ENCODE measurements at regions not wholly inside any gene's neighbourhood (a gene's known extent, or its start where the extent isn't known, plus 50 kb on each side); places are given as distances from the start of the nearest gene placed in this dataset.

DNA sequence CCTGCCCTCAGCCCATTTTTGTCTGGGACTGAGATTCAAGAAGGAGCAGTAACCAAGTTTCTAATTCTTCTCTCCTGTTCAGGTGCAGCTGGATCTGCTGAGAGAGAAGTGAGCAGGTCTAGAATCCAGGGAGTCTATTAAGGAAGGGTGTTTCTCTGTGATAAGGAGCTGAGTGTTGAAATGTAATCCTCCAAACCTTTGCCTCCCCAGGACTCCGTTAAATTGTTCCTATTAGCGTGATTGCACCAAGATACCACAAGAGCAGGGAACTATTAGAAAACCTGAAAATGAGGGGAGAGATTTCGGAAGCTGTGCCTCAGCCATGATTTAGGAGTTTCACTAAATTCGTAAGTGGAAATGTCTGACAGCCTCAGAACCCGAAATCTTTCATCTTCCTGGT is 192.6 kb downstream of the EBLN2 start (continued):
- TF ChIP-seq, protein P1, sequence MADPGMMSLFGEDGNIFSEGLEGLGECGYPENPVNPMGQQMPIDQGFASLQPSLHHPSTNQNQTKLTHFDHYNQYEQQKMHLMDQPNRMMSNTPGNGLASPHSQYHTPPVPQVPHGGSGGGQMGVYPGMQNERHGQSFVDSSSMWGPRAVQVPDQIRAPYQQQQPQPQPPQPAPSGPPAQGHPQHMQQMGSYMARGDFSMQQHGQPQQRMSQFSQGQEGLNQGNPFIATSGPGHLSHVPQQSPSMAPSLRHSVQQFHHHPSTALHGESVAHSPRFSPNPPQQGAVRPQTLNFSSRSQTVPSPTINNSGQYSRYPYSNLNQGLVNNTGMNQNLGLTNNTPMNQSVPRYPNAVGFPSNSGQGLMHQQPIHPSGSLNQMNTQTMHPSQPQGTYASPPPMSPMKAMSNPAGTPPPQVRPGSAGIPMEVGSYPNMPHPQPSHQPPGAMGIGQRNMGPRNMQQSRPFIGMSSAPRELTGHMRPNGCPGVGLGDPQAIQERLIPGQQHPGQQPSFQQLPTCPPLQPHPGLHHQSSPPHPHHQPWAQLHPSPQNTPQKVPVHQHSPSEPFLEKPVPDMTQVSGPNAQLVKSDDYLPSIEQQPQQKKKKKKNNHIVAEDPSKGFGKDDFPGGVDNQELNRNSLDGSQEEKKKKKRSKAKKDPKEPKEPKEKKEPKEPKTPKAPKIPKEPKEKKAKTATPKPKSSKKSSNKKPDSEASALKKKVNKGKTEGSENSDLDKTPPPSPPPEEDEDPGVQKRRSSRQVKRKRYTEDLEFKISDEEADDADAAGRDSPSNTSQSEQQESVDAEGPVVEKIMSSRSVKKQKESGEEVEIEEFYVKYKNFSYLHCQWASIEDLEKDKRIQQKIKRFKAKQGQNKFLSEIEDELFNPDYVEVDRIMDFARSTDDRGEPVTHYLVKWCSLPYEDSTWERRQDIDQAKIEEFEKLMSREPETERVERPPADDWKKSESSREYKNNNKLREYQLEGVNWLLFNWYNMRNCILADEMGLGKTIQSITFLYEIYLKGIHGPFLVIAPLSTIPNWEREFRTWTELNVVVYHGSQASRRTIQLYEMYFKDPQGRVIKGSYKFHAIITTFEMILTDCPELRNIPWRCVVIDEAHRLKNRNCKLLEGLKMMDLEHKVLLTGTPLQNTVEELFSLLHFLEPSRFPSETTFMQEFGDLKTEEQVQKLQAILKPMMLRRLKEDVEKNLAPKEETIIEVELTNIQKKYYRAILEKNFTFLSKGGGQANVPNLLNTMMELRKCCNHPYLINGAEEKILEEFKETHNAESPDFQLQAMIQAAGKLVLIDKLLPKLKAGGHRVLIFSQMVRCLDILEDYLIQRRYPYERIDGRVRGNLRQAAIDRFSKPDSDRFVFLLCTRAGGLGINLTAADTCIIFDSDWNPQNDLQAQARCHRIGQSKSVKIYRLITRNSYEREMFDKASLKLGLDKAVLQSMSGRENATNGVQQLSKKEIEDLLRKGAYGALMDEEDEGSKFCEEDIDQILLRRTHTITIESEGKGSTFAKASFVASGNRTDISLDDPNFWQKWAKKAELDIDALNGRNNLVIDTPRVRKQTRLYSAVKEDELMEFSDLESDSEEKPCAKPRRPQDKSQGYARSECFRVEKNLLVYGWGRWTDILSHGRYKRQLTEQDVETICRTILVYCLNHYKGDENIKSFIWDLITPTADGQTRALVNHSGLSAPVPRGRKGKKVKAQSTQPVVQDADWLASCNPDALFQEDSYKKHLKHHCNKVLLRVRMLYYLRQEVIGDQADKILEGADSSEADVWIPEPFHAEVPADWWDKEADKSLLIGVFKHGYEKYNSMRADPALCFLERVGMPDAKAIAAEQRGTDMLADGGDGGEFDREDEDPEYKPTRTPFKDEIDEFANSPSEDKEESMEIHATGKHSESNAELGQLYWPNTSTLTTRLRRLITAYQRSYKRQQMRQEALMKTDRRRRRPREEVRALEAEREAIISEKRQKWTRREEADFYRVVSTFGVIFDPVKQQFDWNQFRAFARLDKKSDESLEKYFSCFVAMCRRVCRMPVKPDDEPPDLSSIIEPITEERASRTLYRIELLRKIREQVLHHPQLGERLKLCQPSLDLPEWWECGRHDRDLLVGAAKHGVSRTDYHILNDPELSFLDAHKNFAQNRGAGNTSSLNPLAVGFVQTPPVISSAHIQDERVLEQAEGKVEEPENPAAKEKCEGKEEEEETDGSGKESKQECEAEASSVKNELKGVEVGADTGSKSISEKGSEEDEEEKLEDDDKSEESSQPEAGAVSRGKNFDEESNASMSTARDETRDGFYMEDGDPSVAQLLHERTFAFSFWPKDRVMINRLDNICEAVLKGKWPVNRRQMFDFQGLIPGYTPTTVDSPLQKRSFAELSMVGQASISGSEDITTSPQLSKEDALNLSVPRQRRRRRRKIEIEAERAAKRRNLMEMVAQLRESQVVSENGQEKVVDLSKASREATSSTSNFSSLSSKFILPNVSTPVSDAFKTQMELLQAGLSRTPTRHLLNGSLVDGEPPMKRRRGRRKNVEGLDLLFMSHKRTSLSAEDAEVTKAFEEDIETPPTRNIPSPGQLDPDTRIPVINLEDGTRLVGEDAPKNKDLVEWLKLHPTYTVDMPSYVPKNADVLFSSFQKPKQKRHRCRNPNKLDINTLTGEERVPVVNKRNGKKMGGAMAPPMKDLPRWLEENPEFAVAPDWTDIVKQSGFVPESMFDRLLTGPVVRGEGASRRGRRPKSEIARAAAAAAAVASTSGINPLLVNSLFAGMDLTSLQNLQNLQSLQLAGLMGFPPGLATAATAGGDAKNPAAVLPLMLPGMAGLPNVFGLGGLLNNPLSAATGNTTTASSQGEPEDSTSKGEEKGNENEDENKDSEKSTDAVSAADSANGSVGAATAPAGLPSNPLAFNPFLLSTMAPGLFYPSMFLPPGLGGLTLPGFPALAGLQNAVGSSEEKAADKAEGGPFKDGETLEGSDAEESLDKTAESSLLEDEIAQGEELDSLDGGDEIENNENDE (IDR thresholded peaks at IDR 0.05; ENCODE audit: insufficient replicate concordance, low read length), result no peak
- TF ChIP-seq TEAD4 (IDR thresholded peaks at IDR 0.05; ENCODE audit: low read depth, low read length), result no peak
- TF ChIP-seq TAF7 (optimal IDR thresholded peaks at IDR 0.05; ENCODE audit: borderline replicate concordance, low read depth, low read length), result no peak
- TF ChIP-seq MAFK (IDR thresholded peaks at IDR 0.05; ENCODE audit: low read depth, low read length), result no peak
- no peak for TF ChIP-seq EGR1 (IDR thresholded peaks at IDR 0.05; ENCODE audit: borderline replicate concordance, low read depth, low read length)
- TF ChIP-seq, protein P2, sequence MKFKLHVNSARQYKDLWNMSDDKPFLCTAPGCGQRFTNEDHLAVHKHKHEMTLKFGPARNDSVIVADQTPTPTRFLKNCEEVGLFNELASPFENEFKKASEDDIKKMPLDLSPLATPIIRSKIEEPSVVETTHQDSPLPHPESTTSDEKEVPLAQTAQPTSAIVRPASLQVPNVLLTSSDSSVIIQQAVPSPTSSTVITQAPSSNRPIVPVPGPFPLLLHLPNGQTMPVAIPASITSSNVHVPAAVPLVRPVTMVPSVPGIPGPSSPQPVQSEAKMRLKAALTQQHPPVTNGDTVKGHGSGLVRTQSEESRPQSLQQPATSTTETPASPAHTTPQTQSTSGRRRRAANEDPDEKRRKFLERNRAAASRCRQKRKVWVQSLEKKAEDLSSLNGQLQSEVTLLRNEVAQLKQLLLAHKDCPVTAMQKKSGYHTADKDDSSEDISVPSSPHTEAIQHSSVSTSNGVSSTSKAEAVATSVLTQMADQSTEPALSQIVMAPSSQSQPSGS (IDR thresholded peaks at IDR 0.05; ENCODE audit: low read length), result no peak
